Body of pancreas (tissue), 4 donors: ENCODE measurements at regions not wholly inside any gene's neighbourhood (a gene's known extent, or its start where the extent isn't known, plus 50 kb on each side); places are given as distances from the start of the nearest gene placed in this dataset.
"Not testable (repeated sequence)": the region's sequence is repeated elsewhere in the genome, so short reads cannot be mapped to it uniquely, and the experiment has no call there.

Experiments used
- ATAC-seq: fragments of 150-250 bp; one replicate; pipeline ENCODE4 v1.9.1; 2016
- DNase-seq, 4 donors: peaks; one replicate each; pipeline ENCODE4 v3.0.0-alpha.2; 2019
- H3K27ac ChIP-seq, 4 donors: fragments of 200-600 bp; sonication (generic); 1 replicate in 3 of 4; 2 replicates in 1 of 4; pipeline versions ENCODE4 v1.5.1 to v1.6.1; 2016 to 2019; ENCODE audit warnings: mild to moderate bottlenecking in 1 of 4, mixed read lengths in 1 of 4, moderate library complexity in 1 of 4
- H3K27me3 ChIP-seq, 2 donors: fragments of 200-600 bp; sonication (generic); one replicate each; pipeline ENCODE4 v1.6.0; 2016; ENCODE audit warnings: mild to moderate bottlenecking in 1 of 2
- H3K36me3 ChIP-seq, 2 donors: fragments of 200-600 bp; sonication (generic); replicated peaks in 1 of 2; 2 replicates each; pipeline ENCODE4 v1.5.1; 2016; ENCODE audit warnings: low read depth in 2 of 2; ENCODE audit not compliant: insufficient read depth in 1 of 2
- H3K4me1 ChIP-seq: fragments of 200-600 bp; sonication (generic); one replicate; pipeline ENCODE4 v1.6.0; 2016
- H3K4me3 ChIP-seq, 2 donors: fragments of 200-600 bp; sonication (generic); 1 replicate in 1 of 2; 2 replicates in 1 of 2; pipeline ENCODE4 v1.5.1; 2016 to 2019
- H3K9me3 ChIP-seq, 3 donors: fragments of 200-600 bp; sonication (generic); 1 replicate in 2 of 3; 2 replicates in 1 of 3; pipeline ENCODE4 v1.5.1; 2016
- POLR2A ChIP-seq, 3 donors: fragments of 450-650 bp; IDR thresholded peaks; one replicate each; pipeline ENCODE4 v1.6.1; 2016; ENCODE audit warnings: antibody characterized with exemption in 3 of 3, mild to moderate bottlenecking in 2 of 3
- WGBS, 2 donors: methylation state at CpG; one replicate each; pipeline ENCODE4 v1.1.5; 2017; 5-methylcytosine and 5-hydroxymethylcytosine counted together
- intact Hi-C: fragments of 100-400 bp; cut with DNase I; formaldehyde crosslinking; loops from one replicate; pipeline ENCODE4 v1.15.1; 2023
- TF ChIP-seq, protein P1 (sequence below), 7 experiments: fragments of 450-650 bp in 4 of 7; fragments of 200-600 bp in 3 of 7; sonication (generic) in 3 of 7; IDR thresholded peaks; one replicate each; pipeline ENCODE4 v1.5.1; 2016 to 2019; ENCODE audit warnings: antibody characterized with exemption in 7 of 7

DNA sequence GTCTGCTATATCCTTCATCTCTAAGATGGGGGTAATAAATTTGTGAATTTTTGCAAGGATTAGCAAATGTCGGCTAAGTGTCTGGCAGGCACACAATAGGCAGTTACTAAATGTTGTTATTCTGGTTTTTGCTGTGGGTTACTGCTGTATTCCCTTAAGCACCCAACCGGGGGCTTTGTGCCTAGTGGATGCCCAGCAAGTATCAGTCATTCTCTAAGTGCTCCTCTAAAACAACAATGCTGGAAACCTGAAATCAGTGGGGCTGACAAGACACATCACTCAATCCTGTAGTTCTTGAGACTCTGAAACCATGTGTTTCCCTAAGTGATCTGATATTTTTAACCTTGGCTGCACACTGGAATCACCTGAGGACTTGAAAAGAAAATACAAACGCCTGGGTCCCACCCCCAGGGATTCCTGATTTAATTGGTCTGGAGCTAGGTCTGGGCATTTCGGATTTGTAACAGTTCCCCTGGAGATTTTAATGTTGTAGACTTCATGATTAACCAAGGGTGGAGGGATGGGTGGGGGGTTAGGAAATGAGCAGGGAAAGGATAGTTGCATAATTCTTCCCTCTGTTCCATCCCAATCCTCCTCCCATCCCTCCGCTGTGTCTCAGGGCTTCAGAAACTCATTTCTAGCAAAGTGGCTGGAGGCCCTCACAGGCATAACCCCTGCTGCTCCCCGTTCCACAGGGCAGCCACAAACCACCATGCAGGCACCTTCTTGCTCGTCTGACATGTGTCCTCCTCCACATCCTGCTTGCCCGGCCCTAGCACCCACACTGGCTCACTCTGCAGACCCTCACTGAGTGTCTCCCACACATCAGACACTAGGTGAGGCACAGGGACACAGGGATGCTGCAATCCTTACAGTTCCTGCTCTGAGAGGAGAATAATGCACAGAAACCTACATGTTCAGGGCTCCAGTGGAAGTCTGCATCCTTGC is 61.7 kb upstream of the LYRM9 start:
- Histone ChIP-seq H3K27me3 (no peaks in the 10 kb centered on the region), H3K9me3 (no peaks in the 10 kb centered on the region), H3K36me3 (no peaks in the 10 kb centered on the region), H3K4me3 (no peak overlapping the region), H3K27ac (peak overlapping the region in 3 of 4 donors; percentile 69 to 77 (median 75)), H3K4me1 (peaks cover 56% of the 10 kb centered on the region)
- intact Hi-C loops, result no loop called here
- no peak for TF ChIP-seq POLR2A (IDR thresholded peaks at IDR 0.05)
- TF ChIP-seq, protein P1, sequence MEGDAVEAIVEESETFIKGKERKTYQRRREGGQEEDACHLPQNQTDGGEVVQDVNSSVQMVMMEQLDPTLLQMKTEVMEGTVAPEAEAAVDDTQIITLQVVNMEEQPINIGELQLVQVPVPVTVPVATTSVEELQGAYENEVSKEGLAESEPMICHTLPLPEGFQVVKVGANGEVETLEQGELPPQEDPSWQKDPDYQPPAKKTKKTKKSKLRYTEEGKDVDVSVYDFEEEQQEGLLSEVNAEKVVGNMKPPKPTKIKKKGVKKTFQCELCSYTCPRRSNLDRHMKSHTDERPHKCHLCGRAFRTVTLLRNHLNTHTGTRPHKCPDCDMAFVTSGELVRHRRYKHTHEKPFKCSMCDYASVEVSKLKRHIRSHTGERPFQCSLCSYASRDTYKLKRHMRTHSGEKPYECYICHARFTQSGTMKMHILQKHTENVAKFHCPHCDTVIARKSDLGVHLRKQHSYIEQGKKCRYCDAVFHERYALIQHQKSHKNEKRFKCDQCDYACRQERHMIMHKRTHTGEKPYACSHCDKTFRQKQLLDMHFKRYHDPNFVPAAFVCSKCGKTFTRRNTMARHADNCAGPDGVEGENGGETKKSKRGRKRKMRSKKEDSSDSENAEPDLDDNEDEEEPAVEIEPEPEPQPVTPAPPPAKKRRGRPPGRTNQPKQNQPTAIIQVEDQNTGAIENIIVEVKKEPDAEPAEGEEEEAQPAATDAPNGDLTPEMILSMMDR (IDR thresholded peaks at IDR 0.05), result no peak
- peak in 2 of 4 donors; percentile 13 to 32 for DNase-seq
- no peak for ATAC-seq
- 47 to 59% methylated on average over 8 of the region's 8 CpGs for WGBS, 2 donors

DNA sequence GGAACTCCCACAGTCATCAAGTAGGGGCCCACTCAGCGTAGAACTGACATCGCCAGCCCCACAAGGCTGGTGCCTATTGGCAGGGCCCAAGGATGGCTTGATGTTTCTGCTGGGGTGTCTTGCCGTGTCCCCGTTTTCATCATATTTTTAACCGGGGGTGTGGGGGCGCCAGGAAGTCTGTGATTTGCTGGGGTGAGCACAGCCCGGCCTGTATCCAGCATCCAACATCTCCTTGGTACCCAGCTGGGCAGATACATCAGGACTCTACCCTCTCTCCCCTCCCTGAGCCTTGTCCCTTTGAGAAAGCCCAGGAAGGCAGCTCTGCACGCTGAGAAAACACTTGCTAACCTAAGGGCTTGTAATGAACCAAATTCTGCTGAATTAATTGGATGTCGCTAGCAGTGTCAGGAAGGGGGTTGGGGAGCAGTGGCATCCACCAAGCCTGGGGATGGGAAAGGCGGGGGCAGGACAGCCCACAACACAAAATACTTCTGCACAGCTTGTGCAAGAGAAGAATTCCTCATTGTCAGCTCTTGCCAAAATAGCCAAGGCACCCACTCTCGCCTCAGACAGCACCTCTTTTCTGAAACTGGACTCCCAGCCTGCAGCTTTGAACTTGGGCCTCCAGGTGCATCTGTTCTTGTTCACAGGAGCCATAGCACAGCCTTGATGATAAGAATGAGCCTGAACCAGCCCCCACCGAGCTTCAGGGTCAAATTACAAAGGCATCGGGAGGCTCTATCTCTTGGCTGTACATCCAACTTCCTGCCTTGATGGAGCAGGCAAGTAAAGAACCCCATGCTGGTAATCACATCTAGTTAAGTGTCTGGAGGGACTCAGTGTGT is 63.7 kb upstream of the LYRM9 start:
- peak overlapping the region; percentile 69 to 77 (median 72) for H3K27ac ChIP-seq
- 62 to 65% methylated on average over 13 of the region's 13 CpGs for WGBS, 2 donors
- no peaks in the 10 kb centered on the region for H3K9me3 ChIP-seq
- DNase-seq, result peak; percentile 78 to 91 (median 88)
- H3K36me3 ChIP-seq, result no peaks in the 10 kb centered on the region
- peaks cover 56% of the 10 kb centered on the region for H3K4me1 ChIP-seq
- H3K4me3 ChIP-seq, result no peak overlapping the region
- intact Hi-C loops, result no loop called here
- ATAC-seq, result peak; percentile 96
- H3K27me3 ChIP-seq, result no peaks in the 10 kb centered on the region
- no peak for TF ChIP-seq POLR2A (IDR thresholded peaks at IDR 0.05)
- TF ChIP-seq, protein P1 (IDR thresholded peaks at IDR 0.05), result peak in 4 of 7 experiments; percentile 14 to 20 (median 16)

DNA sequence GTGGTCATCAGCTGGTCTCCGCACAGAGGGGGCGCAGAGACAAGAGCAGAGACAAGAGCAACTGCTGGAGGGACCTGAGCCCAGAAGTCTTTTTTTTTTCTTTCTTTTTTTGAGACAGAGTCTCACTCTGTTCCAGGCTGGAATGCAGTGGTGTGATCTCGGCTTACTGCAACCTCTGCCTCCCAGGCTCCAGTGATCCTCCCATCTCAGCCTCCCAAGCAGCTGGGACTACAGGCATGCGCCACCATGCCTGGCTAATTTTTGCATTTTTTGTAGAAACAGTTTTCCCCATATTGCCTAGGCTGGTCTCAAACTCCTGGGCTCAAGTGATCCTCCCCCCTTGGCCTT is 64.3 kb upstream of the LYRM9 start:
- intact Hi-C loops, H3K9me3 ChIP-seq, H3K36me3 ChIP-seq, ATAC-seq, DNase-seq, H3K4me3 ChIP-seq, H3K27me3 ChIP-seq: not testable (repeated sequence)
- 43 to 46% methylated on average over 4 of the region's 4 CpGs for WGBS, 2 donors
- H3K4me1 ChIP-seq, result peaks cover 56% of the 10 kb centered on the region
- H3K27ac ChIP-seq, result peak overlapping the region in 3 of 4 donors; percentile 69 to 77 (median 75)

DNA sequence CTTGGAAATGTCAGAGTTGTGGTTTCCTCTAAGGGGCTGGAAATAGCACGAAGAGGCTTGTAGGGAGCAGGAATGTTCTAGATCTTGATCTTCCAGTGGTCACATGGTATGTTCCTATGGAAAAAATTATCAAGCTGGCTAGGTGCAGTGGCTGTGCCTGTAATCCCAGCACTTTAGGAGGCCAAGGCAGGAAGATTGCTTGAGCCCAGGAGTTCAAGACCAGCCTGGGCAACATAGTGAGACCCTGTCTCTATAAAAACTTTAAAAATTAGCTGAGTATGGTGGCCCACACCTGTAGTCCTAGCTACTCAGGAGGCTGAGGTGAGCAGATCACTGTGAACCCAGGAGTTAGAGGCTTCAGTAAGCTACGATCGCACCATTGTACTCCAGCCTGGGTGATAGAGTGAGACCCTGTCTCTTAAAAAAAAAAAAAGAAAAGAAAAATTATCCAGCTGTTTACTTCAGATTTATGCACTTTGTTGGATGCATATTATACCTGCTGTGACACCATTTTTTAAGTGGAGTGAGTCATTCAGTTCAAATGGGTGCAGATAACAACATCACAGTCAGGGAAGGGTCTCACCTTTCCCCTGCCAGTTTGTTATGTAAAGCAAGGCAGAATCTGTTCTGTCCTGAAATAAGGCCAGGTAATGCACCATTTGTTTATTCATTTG is 65.7 kb upstream of the LYRM9 start:
- intact Hi-C loops, result no loop called here
- no peaks in the 10 kb centered on the region for H3K36me3 ChIP-seq
- H3K27me3 ChIP-seq, result no peaks in the 10 kb centered on the region
- H3K27ac ChIP-seq, result peak overlapping the region in 1 of 4 donors; percentile 9
- no peak for ATAC-seq
- DNase-seq, result no peak
- 46 to 52% methylated on average over 3 of the region's 3 CpGs for WGBS, 2 donors
- H3K4me3 ChIP-seq, result no peak overlapping the region
- no peaks in the 10 kb centered on the region for H3K9me3 ChIP-seq
- H3K4me1 ChIP-seq, result peaks cover 51% of the 10 kb centered on the region
- TF ChIP-seq POLR2A (IDR thresholded peaks at IDR 0.05), result no peak
- TF ChIP-seq, protein P1 (IDR thresholded peaks at IDR 0.05), result no peak

DNA sequence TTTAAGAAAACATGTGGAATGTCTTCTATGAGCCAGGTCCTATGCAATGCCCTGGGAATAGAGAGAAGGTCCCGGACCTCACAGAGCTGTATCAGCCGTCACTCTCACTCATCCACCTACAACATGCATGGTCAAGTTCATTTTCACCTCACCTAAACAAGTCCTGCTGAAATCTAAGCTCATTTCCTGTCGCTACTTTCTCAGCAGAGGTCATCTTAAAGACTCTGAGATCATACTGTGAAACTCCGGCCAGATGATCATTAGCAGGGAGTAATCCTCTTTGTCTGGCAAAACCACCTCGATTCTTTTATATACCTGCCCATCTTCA is 66.2 kb upstream of the LYRM9 start:
- TF ChIP-seq, protein P1 (IDR thresholded peaks at IDR 0.05), result no peak
- TF ChIP-seq POLR2A (IDR thresholded peaks at IDR 0.05), result no peak
- DNase-seq, result no peak
- no peak overlapping the region for H3K4me3 ChIP-seq
- H3K27me3 ChIP-seq, result no peaks in the 10 kb centered on the region
- no peak for ATAC-seq
- intact Hi-C loops, result no loop called here
- 55 to 68% methylated on average over 5 of the region's 5 CpGs for WGBS, 2 donors
- H3K9me3 ChIP-seq, result no peaks in the 10 kb centered on the region
- no peaks in the 10 kb centered on the region for H3K36me3 ChIP-seq
- peaks cover 50% of the 10 kb centered on the region for H3K4me1 ChIP-seq
- H3K27ac ChIP-seq, result no peak overlapping the region
